C4-2B (cell line): ENCODE measurements at regions not wholly inside any gene's neighbourhood (a gene's known extent, or its start where the extent isn't known, plus 50 kb on each side); places are given as distances from the start of the nearest gene placed in this dataset.

Experiments
- CTCF ChIP-seq: fragments of 450-650 bp; conservative IDR thresholded peaks from 2 replicates; pipeline ENCODE4 v1.5.1; 2017; ENCODE audit warnings: mild to moderate bottlenecking
- ZFX ChIP-seq: fragments of 450-650 bp; IDR thresholded peaks from 2 replicates; pipeline ENCODE4 v1.6.1; 2017

GRCh38 chr2:116222793-116223192 lies 1591.7 kb upstream of the DDX18 start:
- TF ChIP-seq CTCF = no peak
- TF ChIP-seq ZFX = no peak
